GM12878 (cell line): ENCODE measurements at regions not wholly inside any gene's neighbourhood (a gene's known extent, or its start where the extent isn't known, plus 50 kb on each side); places are given as distances from the start of the nearest gene placed in this dataset.

Source experiments
- ATF2 ChIP-seq: IDR thresholded peaks from 2 replicates; pipeline ENCODE4 v1.6.1; 2012; ENCODE audit warnings: low read length, inconsistent platforms
- ATF7 ChIP-seq: fragments of 450-650 bp; IDR thresholded peaks from 2 replicates; pipeline ENCODE4 v1.6.1; 2016; ENCODE audit warnings: low read depth, mild to moderate bottlenecking
- BCL11A ChIP-seq: IDR thresholded peaks from 2 replicates; pipeline ENCODE4 v1.6.1; 2011; ENCODE audit warnings: low read depth, low read length
- CBFB ChIP-seq: IDR thresholded peaks from 2 replicates; pipeline ENCODE4 v1.6.1; 2016; ENCODE audit warnings: antibody characterized with exemption, low read depth
- CHD1 ChIP-seq: IDR thresholded peaks from 2 replicates; pipeline ENCODE4 v1.6.1; 2012; ENCODE audit warnings: low read depth, low read length, improper control_type of control experiment
- CTCF ChIP-seq, 3 experiments: IDR thresholded peaks in 2 of 3; conservative IDR thresholded peaks in 1 of 3; 2 replicates each; pipeline ENCODE4 v1.5.1; 2011; ENCODE audit warnings: low read depth in 3 of 3, low read length in 3 of 3, mild to moderate bottlenecking in 3 of 3, control low read depth in 2 of 3, moderate library complexity in 2 of 3, inconsistent platforms in 1 of 3, mixed read lengths in 1 of 3; ENCODE audit not compliant: control insufficient read depth in 2 of 3, insufficient read depth in 1 of 3; ENCODE audit errors: extremely low read depth in 1 of 3
- DPF2 ChIP-seq: fragments of 450-650 bp; IDR thresholded peaks from 2 replicates; pipeline ENCODE4 v1.6.1; 2017; ENCODE audit warnings: mild to moderate bottlenecking
- EED ChIP-seq: sonication (generic); IDR thresholded peaks from 2 replicates; pipeline ENCODE4 v1.6.1; 2016; ENCODE audit warnings: antibody characterized with exemption, low read depth
- FOXM1 ChIP-seq: IDR thresholded peaks from 2 replicates; pipeline ENCODE4 v1.6.1; 2012; ENCODE audit warnings: low read depth, mild to moderate bottlenecking, inconsistent platforms, low read length, moderate library complexity
- HCFC1 ChIP-seq: fragments of 150-350 bp; IDR thresholded peaks from 2 replicates; pipeline ENCODE4 v1.6.1; 2014; ENCODE audit warnings: low read length
- JUNB ChIP-seq: IDR thresholded peaks from 2 replicates; pipeline ENCODE4 v1.6.1; 2016; ENCODE audit warnings: antibody characterized with exemption, mild to moderate bottlenecking
- KLF5 ChIP-seq: fragments of 450-650 bp; IDR thresholded peaks from 2 replicates; pipeline ENCODE4 v1.6.1; 2014; ENCODE audit warnings: mild to moderate bottlenecking; ENCODE audit not compliant: partially characterized antibody
- MEF2A ChIP-seq: IDR thresholded peaks from 2 replicates; pipeline ENCODE4 v1.6.1; 2011; ENCODE audit warnings: low read depth, mild to moderate bottlenecking, low read length, moderate library complexity; ENCODE audit not compliant: insufficient read depth
- MTA3 ChIP-seq: IDR thresholded peaks from 2 replicates; pipeline ENCODE4 v1.6.1; 2012; ENCODE audit warnings: low read length, inconsistent platforms, borderline replicate concordance
- NFIC ChIP-seq: IDR thresholded peaks from 2 replicates; pipeline ENCODE4 v1.6.1; 2012; ENCODE audit warnings: low read depth, mild to moderate bottlenecking, inconsistent platforms, low read length, moderate library complexity
- NR2F1 ChIP-seq: fragments of 450-650 bp; conservative IDR thresholded peaks from 2 replicates; pipeline ENCODE4 v1.6.1; 2017; ENCODE audit warnings: mild to moderate bottlenecking
- RUNX3 ChIP-seq: IDR thresholded peaks from 2 replicates; pipeline ENCODE4 v1.6.1; 2012; ENCODE audit warnings: low read length, inconsistent platforms
- SMAD1 ChIP-seq: fragments of 450-650 bp; IDR thresholded peaks from 2 replicates; pipeline ENCODE4 v1.6.1; 2018; ENCODE audit warnings: mild to moderate bottlenecking, low read depth; ENCODE audit not compliant: partially characterized antibody
- TCF3 ChIP-seq: IDR thresholded peaks from 2 replicates; pipeline ENCODE4 v1.6.1; 2012; ENCODE audit warnings: low read depth, mild to moderate bottlenecking, low read length, borderline replicate concordance; ENCODE audit not compliant: insufficient read depth
- YY1 ChIP-seq: IDR thresholded peaks from 2 replicates; pipeline ENCODE4 v1.6.1; 2011; ENCODE audit warnings: low read depth, mild to moderate bottlenecking, low read length
- ZBTB33 ChIP-seq: fragments of 450-650 bp; IDR thresholded peaks from 2 replicates; pipeline ENCODE4 v1.6.1; 2017; ENCODE audit warnings: mild to moderate bottlenecking
- ZNF24 ChIP-seq: fragments of 450-650 bp; IDR thresholded peaks from 2 replicates; pipeline ENCODE4 v1.6.1; 2017; ENCODE audit warnings: antibody characterized with exemption, mild to moderate bottlenecking

- TF ChIP-seq CTCF (IDR thresholded peaks at IDR 0.05 in 2 of 3, conservative IDR thresholded peaks at IDR 0.05 in 1 of 3; ENCODE audit: control insufficient read depth in 2 of 3, extremely low read depth in 1 of 3, insufficient read depth in 1 of 3, low read depth in 3 of 3, low read length in 3 of 3) (no peak), CBFB (peak; percentile 65), BCL11A (no peak), TCF3 (no peak), SMAD1 (no peak), CHD1 (no peak), DPF2 (no peak), MEF2A (no peak), ZBTB33 (no peak), NR2F1 (no peak), KLF5 (no peak), EED (peak; percentile 45; the same call in 1 of the 2 replicates), ATF7 (peak; percentile 54; the same call in 1 of the 2 replicates), ATF2 (peak; percentile 56; the same call in 1 of the 2 replicates), JUNB (0 out of 2 replicates have a peak, but pooled peaks have one; percentile 36), ZNF24 (peak; percentile 72), HCFC1 (no peak), NFIC (peak; percentile 53; the same call in 1 of the 2 replicates), MTA3 (no peak), FOXM1 (no peak), YY1 (no peak), RUNX3 (peak; percentile 94)
These were observed 229.5 kb downstream of the SOX2 start (continued) for GRCh38 chr3:181941250-181941649.
